Astrocyte of the hippocampus (primary cell): ENCODE measurements at regions not wholly inside any gene's neighbourhood (a gene's known extent, or its start where the extent isn't known, plus 50 kb on each side); places are given as distances from the start of the nearest gene placed in this dataset.
A peak's percentile ranks its signal among the peaks of the same experiment; 100 is the strongest.

ENCODE experiments used
- DNase-seq: peaks from one replicate; pipeline ENCODE4 v3.0.0; 2011; ENCODE audit warnings: low read depth, low spot score

DNA sequence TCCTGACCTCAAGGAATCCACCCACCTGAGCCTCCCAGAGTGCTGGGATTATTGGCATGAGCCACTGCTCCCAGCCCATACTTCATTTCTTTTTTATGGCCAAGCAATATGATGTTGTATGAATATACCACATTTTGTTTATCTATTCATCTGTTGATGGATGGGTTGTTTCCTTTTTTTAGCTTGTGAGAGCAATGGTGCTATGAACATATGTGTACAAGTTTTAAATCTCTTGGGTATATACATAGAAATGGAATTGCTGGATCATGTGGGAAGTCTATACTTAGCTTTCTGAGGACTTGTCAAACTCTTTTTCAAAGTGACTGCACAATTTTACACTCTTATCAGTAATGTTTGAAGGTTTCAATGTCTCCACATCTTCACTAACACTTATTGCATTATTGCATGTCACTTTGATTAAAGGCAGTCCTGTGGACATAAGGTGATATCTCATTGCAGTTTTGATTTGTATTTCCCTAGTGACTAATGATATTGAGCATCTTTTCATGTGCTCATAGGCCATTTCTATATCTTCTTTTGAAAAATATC is 167.1 kb upstream of the SPHKAP start:
- no peak for DNase-seq

DNA sequence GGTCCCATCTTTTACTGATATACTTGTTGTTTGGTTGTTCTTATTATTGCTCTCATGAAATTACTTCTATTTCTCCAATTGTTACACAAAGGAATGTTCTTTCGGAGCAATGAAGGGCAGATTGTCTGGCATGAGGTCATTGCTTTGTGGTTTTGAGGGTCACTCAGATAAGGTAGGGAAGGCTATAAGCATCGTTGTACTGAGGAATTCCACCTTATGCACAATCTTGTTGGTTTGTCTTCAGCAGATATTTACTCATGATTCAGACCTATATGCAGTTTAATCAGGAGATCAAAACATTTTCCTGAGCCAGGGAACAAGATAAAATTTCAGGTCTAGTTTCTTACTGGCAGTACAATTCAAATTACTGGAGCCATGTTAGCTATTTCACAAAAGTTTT is 163.0 kb upstream of the SPHKAP start:
- DNase-seq, result no peak

DNA sequence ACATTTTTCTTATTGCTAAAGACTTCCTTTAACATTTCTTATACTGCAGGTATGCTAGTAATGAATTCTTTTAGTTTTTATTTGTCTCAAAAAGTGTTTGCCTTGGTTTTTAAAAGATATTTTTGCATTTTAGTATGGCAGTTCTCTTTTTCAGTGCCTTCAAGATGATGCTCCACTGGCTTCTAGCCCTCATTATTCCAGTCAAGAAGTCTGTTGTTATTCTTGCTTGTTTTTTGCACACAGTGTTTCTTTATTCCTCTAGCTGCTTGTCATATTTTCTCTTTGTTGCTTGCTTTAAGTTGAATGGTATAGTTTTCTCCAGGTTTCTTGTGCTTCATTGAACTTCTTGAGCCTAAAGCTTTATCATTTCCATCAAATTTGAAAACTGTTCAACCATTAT is 158.0 kb upstream of the SPHKAP start:
- DNase-seq, result no peak

DNA sequence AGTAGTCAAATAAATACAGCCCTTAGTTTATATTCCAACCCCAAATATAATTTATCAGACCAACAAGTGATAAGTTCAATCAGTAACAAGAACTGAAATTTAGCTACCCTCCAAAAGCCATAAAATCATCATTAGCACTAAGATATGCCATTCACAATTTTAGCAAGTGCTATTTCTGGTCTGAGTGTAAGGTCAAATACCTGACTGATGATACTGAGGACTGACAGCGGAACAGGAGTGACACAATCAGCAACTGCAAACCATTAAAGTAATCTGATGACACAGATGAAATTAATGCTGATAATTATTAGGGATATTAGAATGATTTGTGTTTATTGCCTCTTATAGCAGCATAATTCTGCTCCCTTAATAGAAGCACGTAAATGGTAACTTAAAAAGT is 152.7 kb upstream of the SPHKAP start:
- DNase-seq, result no peak

DNA sequence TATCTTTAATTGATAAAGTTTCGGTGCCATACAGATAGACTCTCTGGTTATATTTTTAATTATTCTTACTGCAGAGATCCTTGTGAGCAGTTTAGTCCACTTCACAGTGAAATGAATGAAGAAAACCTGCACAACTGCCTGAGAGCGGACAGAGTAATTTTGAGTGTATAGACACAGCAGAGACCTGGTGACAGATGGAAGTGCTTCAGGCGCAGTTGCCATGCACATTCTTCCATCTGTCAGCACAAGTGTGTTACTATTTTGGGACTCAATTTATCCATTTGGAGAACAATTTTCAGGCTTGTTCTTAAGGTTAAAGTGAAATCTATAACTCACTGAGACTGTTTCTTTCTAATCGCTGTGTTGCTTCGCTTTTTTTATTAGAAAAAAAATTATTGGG is 147.8 kb upstream of the SPHKAP start:
- DNase-seq, result no peak

DNA sequence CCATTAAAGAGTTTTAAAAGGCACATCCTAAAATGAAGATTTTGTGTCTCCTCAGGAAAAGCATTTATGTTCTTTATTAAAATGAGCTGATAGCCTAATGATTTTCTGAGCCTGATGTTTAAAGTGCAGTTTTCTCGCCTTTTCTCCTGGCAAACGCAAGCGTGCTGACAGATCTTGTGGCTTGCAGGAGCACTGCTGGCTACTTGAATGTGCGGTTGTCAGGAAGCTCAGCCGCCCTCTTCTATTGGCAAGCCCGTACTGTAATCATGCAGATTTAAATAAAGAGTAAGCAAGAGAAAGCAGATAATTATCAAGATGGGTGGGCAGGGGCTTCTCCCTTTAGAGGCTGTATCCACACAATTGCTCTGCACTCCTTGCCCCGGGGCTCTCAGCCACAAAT is 139.5 kb upstream of the SPHKAP start:
- no peak for DNase-seq

DNA sequence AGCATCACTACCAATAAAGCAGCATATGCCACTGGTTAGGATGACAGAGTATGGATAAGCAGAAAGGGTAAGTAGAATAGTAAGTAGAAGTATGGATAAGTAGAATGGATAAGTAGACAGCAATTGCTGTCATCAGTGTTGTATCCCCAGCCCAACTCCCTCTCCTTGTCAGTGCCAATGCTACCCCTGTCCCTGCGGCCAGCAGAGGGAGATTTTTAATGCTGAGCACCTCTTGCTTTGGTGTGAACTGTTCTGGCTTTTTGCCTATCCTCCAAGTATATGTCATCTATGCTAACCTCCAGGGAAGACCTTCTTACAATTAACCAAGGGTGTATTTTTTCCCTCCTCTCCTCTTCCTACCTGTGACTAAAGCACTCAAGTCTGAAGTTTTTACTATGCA is 136.7 kb upstream of the SPHKAP start:
- peak; percentile 2 for DNase-seq

DNA sequence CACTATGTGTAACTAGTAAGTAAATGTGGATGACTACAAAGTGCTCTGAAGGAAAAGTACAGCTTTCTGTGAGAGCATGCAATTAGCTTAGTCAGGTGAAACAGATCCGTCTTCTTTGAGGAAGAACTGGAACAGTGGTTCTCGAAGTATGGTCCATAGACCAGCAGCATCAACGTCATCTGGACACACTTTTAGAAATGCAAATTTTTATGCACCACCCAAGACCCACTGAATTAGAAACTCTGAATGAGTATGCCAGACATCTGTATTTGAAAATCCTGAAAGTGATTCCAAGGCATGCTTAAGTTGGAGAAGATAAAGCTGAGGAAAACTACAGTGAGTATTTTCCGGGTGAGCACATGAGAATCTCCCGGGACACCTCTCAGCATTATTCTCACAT is 130.7 kb upstream of the SPHKAP start:
- no peak for DNase-seq

DNA sequence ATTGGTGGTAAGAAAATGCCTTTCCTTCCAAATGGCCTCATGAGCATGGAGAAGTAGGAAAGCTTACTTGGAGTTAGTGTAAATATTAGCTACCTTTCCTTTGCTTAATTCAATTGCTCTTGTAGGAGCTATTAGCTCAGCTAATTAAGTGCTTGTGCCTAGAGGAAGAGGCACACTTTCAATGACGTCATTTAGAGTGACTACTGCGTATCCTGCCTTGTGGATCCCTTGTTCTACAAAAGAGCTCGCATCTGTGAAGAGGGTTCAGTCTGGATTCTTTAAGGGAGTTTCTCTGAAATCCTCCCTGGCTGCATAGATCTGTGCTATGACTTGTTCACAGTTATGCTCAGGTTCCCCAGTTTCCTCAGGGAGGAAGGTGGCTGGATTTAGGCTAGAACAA is 122.5 kb upstream of the SPHKAP start:
- no peak for DNase-seq

DNA sequence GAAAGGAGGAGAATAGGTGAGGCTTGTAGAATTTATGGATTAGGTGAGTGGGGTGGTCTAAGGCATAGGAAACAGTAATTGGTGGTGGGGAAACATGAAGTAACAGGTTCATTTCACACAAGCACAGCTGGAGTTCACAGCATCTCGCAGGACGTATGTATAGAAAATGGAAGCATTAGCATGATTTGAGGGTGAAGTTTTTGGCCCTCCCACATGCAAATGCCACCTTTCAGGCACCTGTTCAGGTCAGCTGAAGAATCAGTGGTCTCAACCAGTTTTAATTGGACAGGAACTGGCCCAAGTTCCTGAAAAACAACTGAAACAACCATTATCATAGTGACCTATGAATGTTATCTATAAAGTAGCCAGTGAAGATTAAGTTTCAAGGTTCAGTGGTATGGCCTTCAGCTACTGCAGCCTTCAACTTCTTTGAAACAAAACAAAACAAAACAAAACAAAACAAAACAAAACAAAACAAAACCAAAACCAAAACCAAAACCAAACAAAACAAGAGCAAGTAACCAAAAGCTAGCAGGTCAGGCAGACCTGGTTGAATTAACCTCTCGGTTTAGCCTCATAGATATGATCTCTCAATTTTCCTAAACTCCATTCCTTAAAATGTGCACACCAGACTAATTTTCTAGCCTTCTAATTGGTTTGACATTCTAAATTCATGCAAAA is 102.1 kb upstream of the SPHKAP start:
- no peak for DNase-seq

DNA sequence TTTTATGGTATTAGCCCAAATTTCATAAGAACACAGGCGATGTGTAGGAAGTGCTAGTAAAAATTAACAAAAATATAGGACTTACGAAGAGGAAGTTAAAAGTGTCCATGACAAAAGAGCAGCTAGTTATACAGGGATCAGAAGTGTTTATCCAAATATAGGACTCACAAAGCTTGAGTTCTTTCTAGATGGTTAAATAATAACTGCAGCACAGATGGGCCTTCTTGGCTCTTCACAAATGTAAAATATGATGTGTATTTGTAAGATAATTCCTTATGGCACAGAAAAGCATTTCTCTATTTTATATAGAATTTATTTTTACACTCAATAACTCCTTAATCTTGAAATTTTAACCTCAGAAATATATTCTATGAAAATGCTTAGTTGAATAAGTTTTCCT is 100.9 kb upstream of the SPHKAP start:
- DNase-seq, result no peak

DNA sequence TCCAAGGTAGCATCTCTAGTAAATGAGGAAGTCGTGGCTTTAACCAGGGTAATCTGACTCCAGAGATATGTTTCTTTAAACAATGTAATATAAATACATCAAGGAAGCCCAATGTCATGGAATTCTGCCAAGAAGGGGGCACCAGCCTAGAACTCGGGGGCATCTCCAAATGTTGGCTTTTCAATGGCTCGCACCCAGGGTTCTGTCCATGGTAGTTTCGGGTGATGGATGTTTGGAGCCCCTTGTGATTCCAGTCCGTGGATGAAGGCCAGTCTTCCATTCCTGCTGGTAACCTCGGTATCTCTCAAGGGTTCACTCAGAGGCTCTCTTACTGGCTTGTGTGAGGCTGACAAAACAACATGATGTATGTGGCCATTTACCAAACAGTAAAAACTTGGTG is 91.7 kb upstream of the SPHKAP start:
- DNase-seq, result no peak

DNA sequence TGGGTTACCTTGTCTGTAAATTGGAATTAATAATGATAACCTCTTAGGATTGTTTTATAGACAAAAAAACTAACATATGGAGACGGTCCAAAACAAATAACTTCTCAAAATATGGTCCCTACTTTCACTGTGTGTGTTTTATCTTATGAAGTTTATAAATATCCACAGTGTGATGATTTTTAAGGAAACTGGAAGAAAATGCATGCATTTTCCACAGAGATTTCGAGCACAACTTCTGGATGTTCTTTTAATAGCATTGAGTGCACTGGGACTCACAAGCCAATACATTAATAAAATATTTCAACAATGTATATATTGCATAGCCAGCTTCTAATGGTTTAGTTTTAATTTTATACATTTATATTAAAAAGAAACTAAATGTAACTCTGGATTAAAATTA is 87.9 kb upstream of the SPHKAP start:
- no peak for DNase-seq

DNA sequence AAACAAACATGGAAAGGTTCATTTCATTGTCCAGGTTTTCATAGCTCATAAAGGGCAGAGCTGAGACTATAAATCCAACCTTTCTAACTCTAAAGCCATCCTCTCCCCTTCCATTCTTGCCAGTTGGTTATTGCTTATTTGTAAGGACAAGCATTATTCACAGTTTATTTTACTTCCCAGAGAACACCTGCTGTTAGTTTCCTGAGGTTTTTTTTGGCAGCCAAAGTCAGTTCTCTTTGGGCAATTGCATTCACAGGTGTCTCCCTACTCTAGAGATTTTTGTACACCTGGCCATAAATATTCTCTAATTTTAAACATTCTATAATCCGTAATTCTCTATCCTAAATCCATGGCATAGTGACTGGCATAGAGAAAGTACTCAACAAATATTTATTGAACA is 87.3 kb upstream of the SPHKAP start:
- DNase-seq, result no peak

DNA sequence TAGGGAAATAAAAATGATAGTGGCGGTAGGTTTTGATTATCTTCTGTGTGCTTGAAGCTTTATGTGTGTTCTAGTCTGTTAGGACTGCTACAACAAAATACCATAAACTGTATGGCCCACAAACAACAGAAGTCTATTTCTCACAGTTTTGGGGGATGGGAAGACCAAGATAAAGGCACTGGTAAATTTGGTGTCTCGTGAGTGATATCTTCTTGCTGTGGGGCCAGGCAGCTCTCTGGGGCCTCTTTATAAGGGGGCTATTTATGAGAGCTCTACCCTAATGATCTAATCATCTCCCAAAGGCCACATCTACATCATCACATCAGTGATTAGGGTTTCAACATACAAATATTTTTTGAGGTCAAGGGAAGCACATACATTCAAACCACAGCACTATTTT is 86.8 kb upstream of the SPHKAP start:
- no peak for DNase-seq

DNA sequence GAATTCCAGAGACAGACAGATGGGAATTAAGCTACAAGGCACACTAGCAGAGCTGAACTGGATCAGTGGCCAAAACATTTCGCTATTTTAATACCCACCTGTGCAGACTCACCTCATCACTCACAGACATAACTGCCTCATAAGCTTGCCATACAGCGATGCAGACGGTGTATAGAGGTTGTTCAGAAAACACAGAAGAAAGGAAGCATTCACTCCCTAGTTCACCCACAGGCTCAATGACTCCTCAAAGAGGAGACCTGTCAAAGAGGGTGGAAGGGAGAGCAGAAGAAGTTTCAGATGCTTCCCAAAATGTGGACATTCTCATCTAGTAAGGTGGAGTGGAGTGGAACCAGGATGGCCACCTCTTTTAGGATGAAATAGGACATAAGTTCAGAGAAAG is 81.7 kb upstream of the SPHKAP start:
- no peak for DNase-seq

DNA sequence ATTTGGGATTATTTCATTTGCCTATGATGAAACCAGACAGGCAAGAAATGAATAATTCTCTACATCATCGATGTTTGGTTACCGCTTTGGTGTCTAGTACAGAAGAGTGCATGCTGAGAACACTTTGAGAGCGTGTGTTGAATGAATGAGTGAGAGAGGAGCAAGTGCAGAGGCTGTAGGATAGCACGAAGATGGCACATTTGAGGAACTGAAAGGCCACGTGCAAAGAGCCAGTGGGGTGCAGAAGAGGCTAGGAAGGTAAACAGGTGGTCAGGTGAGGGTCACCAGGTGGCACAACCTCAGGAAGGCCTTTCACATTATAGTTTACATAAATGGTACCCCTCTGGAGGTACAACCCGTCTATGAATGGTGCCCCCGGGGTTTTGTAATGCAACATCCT is 80.1 kb upstream of the SPHKAP start:
- DNase-seq, result no peak

DNA sequence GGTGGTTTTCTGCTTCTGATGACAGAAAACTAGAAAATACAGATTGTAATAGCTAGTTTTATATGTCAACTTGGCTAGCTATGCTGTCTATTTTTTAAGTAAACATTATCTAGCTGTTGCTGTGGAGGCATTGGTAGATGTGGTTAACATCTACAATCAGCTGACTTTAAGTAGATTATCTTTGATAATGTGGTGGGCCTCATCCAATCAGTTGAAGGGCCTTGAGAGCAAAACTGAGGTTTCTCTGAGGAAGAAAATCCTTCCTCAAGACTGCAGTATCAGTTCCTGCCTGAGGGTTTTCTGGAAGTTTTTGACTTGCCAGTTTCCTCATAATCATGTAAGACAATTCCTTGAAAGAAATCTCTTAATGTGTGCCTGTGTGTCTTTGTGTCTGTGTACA is 75.9 kb upstream of the SPHKAP start:
- no peak for DNase-seq

DNA sequence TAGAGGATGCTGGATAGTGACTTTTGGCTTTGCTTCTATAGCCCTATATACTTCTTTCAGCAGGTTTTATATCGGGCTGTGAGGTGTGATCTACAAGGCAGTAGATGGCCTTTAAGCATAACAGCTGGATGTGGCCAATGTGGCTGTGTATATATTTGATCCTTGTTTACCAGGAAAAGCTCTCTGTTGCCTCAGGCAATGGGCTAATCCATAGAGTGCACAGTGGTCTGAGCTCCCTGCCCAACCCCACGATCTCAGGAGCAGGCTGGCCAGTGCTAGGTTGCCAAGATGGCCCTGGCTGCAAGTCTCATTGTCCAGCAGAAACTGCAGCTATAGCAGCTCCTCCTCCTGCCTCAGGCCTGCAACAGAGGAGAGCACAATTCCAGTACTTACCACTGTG is 72.3 kb upstream of the SPHKAP start:
- no peak for DNase-seq

DNA sequence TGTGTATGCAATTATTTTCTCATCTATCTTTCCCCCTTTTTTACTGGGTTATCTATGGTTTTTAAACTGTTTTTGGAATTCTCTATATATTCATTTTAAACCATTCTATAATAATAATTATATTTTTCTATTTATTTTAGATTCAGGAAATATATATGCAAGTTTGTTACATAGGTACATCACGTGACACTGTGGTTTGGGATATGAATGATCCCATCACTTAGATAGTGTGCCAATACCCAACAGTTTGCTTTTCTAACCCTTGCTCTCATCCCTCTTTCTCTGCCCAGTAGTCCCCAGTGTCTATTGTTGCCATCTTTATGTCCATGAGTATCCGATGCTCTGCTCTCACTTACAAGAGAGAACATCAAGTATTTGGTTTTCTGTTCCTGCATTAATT is 65.8 kb upstream of the SPHKAP start:
- DNase-seq, result no peak

DNA sequence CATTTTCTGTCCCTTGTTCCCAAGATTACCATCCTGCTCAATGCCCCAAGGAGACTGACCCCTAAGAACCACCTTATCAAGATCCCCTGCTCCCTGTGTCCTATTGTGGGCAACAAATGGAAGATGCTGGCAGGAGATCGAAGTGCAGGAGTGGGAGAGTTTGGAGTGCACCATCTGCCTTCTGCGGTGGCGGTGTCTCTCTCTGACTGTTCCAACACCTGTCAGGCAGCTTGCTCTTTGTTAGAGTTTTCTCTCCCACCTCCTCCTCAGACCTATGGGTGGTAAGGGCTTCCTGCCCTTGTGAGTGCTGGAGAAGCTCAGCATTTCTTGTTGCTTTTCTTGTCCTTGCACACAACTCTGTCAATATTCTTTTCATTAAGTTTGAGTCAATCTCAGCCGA is 64.1 kb upstream of the SPHKAP start:
- DNase-seq, result no peak

DNA sequence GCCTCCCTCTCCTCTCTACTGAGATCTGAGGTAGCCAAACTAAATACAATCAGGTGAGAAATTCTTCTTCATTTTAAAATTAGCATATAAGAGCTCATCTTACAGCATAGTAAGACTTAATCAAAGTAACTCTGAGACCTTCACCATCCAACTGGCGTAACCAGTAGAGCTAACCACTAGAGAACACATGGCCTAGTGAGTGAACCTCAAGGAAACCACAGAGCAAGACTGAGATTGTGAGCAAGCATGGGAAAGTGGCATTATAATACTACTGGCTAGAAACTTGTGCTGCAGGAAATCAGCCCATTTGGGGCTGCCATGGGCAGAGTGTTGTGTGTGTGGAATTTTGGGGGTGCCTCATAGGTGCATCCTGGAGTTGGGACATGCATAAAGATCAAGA is 61.1 kb upstream of the SPHKAP start:
- no peak for DNase-seq

DNA sequence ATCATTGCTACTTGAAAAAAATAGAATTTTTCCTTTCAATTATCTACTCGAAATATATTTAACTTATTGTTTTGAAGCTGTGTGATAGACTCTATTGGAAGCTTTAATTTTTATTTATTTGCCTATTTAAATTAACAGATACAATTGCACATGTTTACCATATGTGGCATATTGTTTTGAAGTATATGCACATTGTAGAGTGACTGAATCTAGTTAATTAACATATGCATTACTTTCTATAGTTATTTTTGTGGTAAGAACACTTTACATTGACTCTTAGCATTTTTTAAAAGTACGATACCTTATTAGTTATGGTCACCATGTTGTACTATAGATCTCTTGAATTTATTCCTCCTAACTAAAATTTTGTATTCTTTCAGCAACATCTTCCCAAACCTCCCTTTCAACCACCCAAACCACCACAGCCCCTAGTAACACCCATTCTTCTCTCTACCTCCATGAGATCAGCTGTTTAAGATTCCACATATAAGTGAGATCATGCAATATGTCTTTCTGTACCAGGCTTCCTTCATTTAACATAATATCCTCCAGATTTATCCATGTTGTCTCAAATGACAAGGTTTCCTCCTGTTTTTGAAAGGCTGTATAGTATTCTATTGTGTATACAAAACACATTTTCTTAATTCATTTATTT is 58.5 kb upstream of the SPHKAP start:
- no peak for DNase-seq
